GM23338 (cell line): ENCODE measurements at regions not wholly inside any gene's neighbourhood (a gene's known extent, or its start where the extent isn't known, plus 50 kb on each side); places are given as distances from the start of the nearest gene placed in this dataset.

Experiments used
- ATAC-seq: fragments of 200-7000 bp; cut with Tn5 transposase; 3 replicates; pipeline ENCODE4 v1.9.1; 2020
- DNase-seq: peaks from one replicate; pipeline ENCODE4 v3.0.0-alpha.2; 2015; ENCODE audit warnings: low spot score
- H2AFZ ChIP-seq: fragments of 200-600 bp; sonication (generic); 2 replicates; pipeline ENCODE4 v1.8.0; 2016; ENCODE audit warnings: antibody characterized with exemption, mild to moderate bottlenecking, moderate library complexity
- H3F3A ChIP-seq: fragments of 200-600 bp; sonication (generic); replicated peaks from 2 replicates; pipeline ENCODE4 v1.8.0; 2017; ENCODE audit warnings: antibody characterized with exemption, mixed run types, low read depth
- H3K27ac ChIP-seq: fragments of 200-600 bp; sonication (generic); 2 replicates; pipeline ENCODE4 v1.6.1; 2016; ENCODE audit warnings: low read depth
- H3K27me3 ChIP-seq: fragments of 200-600 bp; sonication (generic); 2 replicates; pipeline ENCODE4 v1.8.0; 2016; ENCODE audit warnings: mild to moderate bottlenecking, mixed run types, moderate library complexity; ENCODE audit not compliant: insufficient read depth
- H3K36me3 ChIP-seq: fragments of 200-600 bp; sonication (generic); 2 replicates; pipeline ENCODE4 v1.8.0; 2016; ENCODE audit warnings: mild to moderate bottlenecking; ENCODE audit not compliant: insufficient read depth
- H3K4me1 ChIP-seq: fragments of 200-600 bp; sonication (generic); 2 replicates; pipeline ENCODE4 v1.8.0; 2016; ENCODE audit warnings: mild to moderate bottlenecking, moderate library complexity; ENCODE audit not compliant: insufficient read depth
- H3K4me2 ChIP-seq: fragments of 200-600 bp; sonication (generic); 2 replicates; pipeline ENCODE4 v1.7.1; 2017; ENCODE audit warnings: mixed run types
- H3K4me3 ChIP-seq: fragments of 200-600 bp; sonication (generic); 2 replicates; pipeline ENCODE4 v1.6.1; 2016; ENCODE audit warnings: mixed run types
- H3K79me2 ChIP-seq: fragments of 200-600 bp; sonication (generic); replicated peaks from 2 replicates; pipeline ENCODE4 v1.8.0; 2017; ENCODE audit warnings: mild to moderate bottlenecking; ENCODE audit not compliant: insufficient read depth
- H3K9me2 ChIP-seq: fragments of 200-600 bp; sonication (generic); 2 replicates; pipeline ENCODE4 v1.8.0; 2017; ENCODE audit not compliant: insufficient read depth
- H4K20me1 ChIP-seq: fragments of 200-600 bp; sonication (generic); replicated peaks from 2 replicates; pipeline ENCODE4 v1.8.0; 2017; ENCODE audit warnings: mild to moderate bottlenecking; ENCODE audit not compliant: insufficient read depth
- H3K27ac Mint-ChIP-seq: 2 replicates; pipeline ENCODE4 v1.8.0; 2020; ENCODE audit warnings: inconsistent platforms, mild to moderate bottlenecking, moderate library complexity, mixed read lengths
- H3K27me3 Mint-ChIP-seq: 3 replicates; pipeline ENCODE4 v1.8.0; 2022; ENCODE audit warnings: low read depth, mild to moderate bottlenecking, moderate library complexity, mixed read lengths, inconsistent platforms; ENCODE audit not compliant: insufficient read depth, poor library complexity
- H3K36me3 Mint-ChIP-seq: 3 replicates; pipeline ENCODE4 v1.8.0; 2021; ENCODE audit warnings: low read depth, mild to moderate bottlenecking, inconsistent platforms, moderate library complexity, mixed read lengths
- H3K4me1 Mint-ChIP-seq: 3 replicates; pipeline ENCODE4 v1.8.0; 2020; ENCODE audit warnings: mild to moderate bottlenecking, inconsistent platforms, mixed read lengths
- H3K4me3 Mint-ChIP-seq: 3 replicates; pipeline ENCODE4 v1.8.0; 2021; ENCODE audit warnings: moderate library complexity, mild to moderate bottlenecking, inconsistent platforms, mixed read lengths
- H3K9me3 Mint-ChIP-seq: 3 replicates; pipeline ENCODE4 v1.8.0; 2020; ENCODE audit warnings: moderate library complexity, mild to moderate bottlenecking, inconsistent platforms, mixed read lengths
- ETS1 ChIP-seq: IDR thresholded peaks from 2 replicates; pipeline ENCODE4 v1.6.1; 2016; ENCODE audit warnings: antibody characterized with exemption
- NANOG ChIP-seq: IDR thresholded peaks from 2 replicates; pipeline ENCODE4 v1.6.1; 2016; ENCODE audit warnings: antibody characterized with exemption, borderline replicate concordance
- POLR2AphosphoS5 ChIP-seq: IDR thresholded peaks from 2 replicates; pipeline ENCODE4 v1.6.1; 2016; ENCODE audit warnings: antibody characterized with exemption, low read depth
- REST ChIP-seq: IDR thresholded peaks from one replicate; pipeline ENCODE4 v1.6.1; 2018; ENCODE audit warnings: antibody characterized with exemption; ENCODE audit not compliant: unreplicated experiment
- STAT1 ChIP-seq: IDR thresholded peaks from one replicate; pipeline ENCODE4 v1.6.1; 2016; ENCODE audit warnings: antibody characterized with exemption; ENCODE audit not compliant: unreplicated experiment
- ZNF114 ChIP-seq: fragments of 250-450 bp; sonication (Bioruptor Pico); IDR thresholded peaks from 2 replicates; pipeline ENCODE4 v1.5.0; 2020; ENCODE audit warnings: mild to moderate bottlenecking, moderate library complexity
- ZNF331 ChIP-seq: fragments of 250-450 bp; sonication (Bioruptor Pico); IDR thresholded peaks from 2 replicates; pipeline ENCODE4 v1.5.0; 2020; ENCODE audit warnings: low read depth, mild to moderate bottlenecking, moderate library complexity
- TF ChIP-seq, protein P1 (sequence below): fragments of 250-450 bp; sonication (Bioruptor Pico); IDR thresholded peaks from 2 replicates; pipeline ENCODE4 v1.5.0; 2020; ENCODE audit warnings: mild to moderate bottlenecking, moderate library complexity

- Mint-ChIP-seq H3K4me1 (peaks cover 35% of the 10 kb centered on the region), H3K9me3 (peaks cover 3% of the 10 kb centered on the region; the same call in 2 of the 3 replicates), H3K36me3 (no peaks in the 10 kb centered on the region), H3K27me3 (peaks cover 6% of the 10 kb centered on the region), H3K4me3 (no peak overlapping the region), H3K27ac (no peak overlapping the region)
- Histone ChIP-seq H2AFZ (no peak overlapping the region), H3K79me2 (no peaks in the 10 kb centered on the region), H3K4me1 (peaks cover 38% of the 10 kb centered on the region), H3K27ac (no peak overlapping the region), H3K36me3 (no peaks in the 10 kb centered on the region), H3K27me3 (no peaks in the 10 kb centered on the region), H3K4me3 (no peak overlapping the region), H4K20me1 (no peaks in the 10 kb centered on the region), H3F3A (no peaks in the 10 kb centered on the region), H3K9me2 (no peaks in the 10 kb centered on the region), H3K4me2 (no peak overlapping the region)
- peak; percentile 25; the same call in 2 of the 3 replicates for ATAC-seq
- DNase-seq: peak; percentile 49
- TF ChIP-seq NANOG (no peak), REST (peak; percentile 53)
These were observed 816.6 kb downstream of the UQCRFS1 start for GRCh38 chr19:28396287-28396831.

- H4K20me1 ChIP-seq: no peaks in the 10 kb centered on the region
- H3K9me2 ChIP-seq: no peaks in the 10 kb centered on the region
- Mint-ChIP-seq H3K4me1 (peaks cover 27% of the 10 kb centered on the region), H3K4me3 (peak overlapping the region; percentile 35; the same call in 2 of the 3 replicates), H3K27ac (peak overlapping the region; percentile 46; the same call in 1 of the 2 replicates), H3K27me3 (peaks cover 6% of the 10 kb centered on the region), H3K36me3 (no peaks in the 10 kb centered on the region), H3K9me3 (peaks cover 7% of the 10 kb centered on the region; the same call in 2 of the 3 replicates)
- no peak; the same call in 2 of the 3 replicates for ATAC-seq
- no peak overlapping the region for H3K4me3 ChIP-seq
- no peaks in the 10 kb centered on the region for H3F3A ChIP-seq
- H2AFZ ChIP-seq: peak overlapping the region; percentile 33; the same call in 1 of the 2 replicates
- DNase-seq: no peak
- no peaks in the 10 kb centered on the region for H3K27me3 ChIP-seq
- peaks cover 38% of the 10 kb centered on the region for H3K4me1 ChIP-seq
- peak overlapping the region; percentile 72; the same call in 1 of the 2 replicates for H3K27ac ChIP-seq
- peak overlapping the region; percentile 22 for H3K4me2 ChIP-seq
- H3K36me3 ChIP-seq: no peaks in the 10 kb centered on the region
- H3K79me2 ChIP-seq: no peaks in the 10 kb centered on the region
- TF ChIP-seq ZNF331 (CRISPR knock-in tag): no peak
- TF ChIP-seq ETS1: no peak
- TF ChIP-seq STAT1: no peak
- TF ChIP-seq, protein P1, sequence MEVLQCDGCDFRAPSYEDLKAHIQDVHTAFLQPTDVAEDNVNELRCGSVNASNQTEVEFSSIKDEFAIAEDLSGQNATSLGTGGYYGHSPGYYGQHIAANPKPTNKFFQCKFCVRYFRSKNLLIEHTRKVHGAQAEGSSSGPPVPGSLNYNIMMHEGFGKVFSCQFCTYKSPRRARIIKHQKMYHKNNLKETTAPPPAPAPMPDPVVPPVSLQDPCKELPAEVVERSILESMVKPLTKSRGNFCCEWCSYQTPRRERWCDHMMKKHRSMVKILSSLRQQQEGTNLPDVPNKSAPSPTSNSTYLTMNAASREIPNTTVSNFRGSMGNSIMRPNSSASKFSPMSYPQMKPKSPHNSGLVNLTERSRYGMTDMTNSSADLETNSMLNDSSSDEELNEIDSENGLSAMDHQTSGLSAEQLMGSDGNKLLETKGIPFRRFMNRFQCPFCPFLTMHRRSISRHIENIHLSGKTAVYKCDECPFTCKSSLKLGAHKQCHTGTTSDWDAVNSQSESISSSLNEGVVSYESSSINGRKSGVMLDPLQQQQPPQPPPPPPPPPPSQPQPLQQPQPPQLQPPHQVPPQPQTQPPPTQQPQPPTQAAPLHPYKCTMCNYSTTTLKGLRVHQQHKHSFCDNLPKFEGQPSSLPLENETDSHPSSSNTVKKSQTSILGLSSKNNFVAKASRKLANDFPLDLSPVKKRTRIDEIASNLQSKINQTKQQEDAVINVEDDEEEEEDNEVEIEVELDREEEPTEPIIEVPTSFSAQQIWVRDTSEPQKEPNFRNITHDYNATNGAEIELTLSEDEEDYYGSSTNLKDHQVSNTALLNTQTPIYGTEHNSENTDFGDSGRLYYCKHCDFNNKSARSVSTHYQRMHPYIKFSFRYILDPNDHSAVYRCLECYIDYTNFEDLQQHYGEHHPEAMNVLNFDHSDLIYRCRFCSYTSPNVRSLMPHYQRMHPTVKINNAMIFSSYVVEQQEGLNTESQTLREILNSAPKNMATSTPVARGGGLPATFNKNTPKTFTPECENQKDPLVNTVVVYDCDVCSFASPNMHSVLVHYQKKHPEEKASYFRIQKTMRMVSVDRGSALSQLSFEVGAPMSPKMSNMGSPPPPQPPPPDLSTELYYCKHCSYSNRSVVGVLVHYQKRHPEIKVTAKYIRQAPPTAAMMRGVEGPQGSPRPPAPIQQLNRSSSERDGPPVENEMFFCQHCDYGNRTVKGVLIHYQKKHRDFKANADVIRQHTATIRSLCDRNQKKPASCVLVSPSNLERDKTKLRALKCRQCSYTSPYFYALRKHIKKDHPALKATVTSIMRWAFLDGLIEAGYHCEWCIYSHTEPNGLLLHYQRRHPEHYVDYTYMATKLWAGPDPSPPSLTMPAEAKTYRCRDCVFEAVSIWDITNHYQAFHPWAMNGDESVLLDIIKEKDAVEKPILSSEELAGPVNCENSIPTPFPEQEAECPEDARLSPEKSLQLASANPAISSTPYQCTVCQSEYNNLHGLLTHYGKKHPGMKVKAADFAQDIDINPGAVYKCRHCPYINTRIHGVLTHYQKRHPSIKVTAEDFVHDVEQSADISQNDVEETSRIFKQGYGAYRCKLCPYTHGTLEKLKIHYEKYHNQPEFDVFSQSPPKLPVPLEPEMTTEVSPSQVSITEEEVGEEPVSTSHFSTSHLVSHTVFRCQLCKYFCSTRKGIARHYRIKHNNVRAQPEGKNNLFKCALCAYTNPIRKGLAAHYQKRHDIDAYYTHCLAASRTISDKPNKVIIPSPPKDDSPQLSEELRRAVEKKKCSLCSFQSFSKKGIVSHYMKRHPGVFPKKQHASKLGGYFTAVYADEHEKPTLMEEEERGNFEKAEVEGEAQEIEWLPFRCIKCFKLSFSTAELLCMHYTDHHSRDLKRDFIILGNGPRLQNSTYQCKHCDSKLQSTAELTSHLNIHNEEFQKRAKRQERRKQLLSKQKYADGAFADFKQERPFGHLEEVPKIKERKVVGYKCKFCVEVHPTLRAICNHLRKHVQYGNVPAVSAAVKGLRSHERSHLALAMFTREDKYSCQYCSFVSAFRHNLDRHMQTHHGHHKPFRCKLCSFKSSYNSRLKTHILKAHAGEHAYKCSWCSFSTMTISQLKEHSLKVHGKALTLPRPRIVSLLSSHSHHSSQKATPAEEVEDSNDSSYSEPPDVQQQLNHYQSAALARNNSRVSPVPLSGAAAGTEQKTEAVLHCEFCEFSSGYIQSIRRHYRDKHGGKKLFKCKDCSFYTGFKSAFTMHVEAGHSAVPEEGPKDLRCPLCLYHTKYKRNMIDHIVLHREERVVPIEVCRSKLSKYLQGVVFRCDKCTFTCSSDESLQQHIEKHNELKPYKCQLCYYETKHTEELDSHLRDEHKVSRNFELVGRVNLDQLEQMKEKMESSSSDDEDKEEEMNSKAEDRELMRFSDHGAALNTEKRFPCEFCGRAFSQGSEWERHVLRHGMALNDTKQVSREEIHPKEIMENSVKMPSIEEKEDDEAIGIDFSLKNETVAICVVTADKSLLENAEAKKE (CRISPR knock-in tag): no peak
- TF ChIP-seq ZNF114 (CRISPR knock-in tag): no peak
- no peak for TF ChIP-seq POLR2AphosphoS5
These were observed 818.2 kb downstream of the UQCRFS1 start for GRCh38 chr19:28394725-28395124.
